Adrenal gland (tissue), 5 donors: ENCODE measurements at regions not wholly inside any gene's neighbourhood (a gene's known extent, or its start where the extent isn't known, plus 50 kb on each side); places are given as distances from the start of the nearest gene placed in this dataset.

Experiments used
- POLR2A ChIP-seq, 2 donors: fragments of 450-650 bp; IDR thresholded peaks; one replicate each; pipeline ENCODE4 v1.6.1; 2017; ENCODE audit warnings: antibody characterized with exemption in 2 of 2, mild to moderate bottlenecking in 2 of 2, moderate library complexity in 1 of 2
- TF ChIP-seq, protein P1 (sequence below), 6 experiments: fragments of 450-650 bp in 4 of 6; fragments of 200-600 bp in 2 of 6; sonication (generic) in 1 of 6; IDR thresholded peaks; 1 replicate in 5 of 6; 2 replicates in 1 of 6; pipeline versions ENCODE4 v1.5.1 to v1.8.0; 2016 to 2021; ENCODE audit warnings: antibody characterized with exemption in 6 of 6, mild to moderate bottlenecking in 2 of 6, moderate library complexity in 1 of 6
- donor health status: DM: no; HTN: no; CAD: no.

DNA sequence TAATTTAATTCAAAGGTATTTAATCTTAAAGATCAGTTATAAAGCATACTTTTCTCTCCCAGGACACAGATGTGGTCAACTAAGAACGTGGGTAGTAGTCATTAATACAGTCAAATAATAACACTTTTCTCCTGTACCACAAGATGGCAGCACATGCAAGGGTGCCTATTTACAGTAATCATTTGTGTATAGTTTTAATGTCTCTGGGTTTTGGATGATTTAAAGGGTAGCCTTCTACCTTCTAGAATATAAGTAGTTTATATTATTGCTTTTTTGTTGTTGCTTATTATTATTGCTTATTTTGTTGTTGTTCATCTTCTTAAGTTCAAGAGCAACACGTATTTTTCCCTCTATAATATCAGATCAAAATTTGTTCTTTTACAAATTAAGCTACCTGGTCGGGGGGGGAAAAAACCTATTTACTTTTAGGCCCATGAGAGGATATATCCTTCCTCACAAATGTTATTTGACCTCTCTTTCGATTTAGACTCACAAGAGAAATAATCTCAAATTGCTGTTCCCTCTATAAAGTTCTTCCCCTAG lies 59.6 kb upstream of the SLC27A6 start:
- TF ChIP-seq, protein P1, sequence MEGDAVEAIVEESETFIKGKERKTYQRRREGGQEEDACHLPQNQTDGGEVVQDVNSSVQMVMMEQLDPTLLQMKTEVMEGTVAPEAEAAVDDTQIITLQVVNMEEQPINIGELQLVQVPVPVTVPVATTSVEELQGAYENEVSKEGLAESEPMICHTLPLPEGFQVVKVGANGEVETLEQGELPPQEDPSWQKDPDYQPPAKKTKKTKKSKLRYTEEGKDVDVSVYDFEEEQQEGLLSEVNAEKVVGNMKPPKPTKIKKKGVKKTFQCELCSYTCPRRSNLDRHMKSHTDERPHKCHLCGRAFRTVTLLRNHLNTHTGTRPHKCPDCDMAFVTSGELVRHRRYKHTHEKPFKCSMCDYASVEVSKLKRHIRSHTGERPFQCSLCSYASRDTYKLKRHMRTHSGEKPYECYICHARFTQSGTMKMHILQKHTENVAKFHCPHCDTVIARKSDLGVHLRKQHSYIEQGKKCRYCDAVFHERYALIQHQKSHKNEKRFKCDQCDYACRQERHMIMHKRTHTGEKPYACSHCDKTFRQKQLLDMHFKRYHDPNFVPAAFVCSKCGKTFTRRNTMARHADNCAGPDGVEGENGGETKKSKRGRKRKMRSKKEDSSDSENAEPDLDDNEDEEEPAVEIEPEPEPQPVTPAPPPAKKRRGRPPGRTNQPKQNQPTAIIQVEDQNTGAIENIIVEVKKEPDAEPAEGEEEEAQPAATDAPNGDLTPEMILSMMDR (IDR thresholded peaks at IDR 0.05) = peak; percentile 75 to 90 (median 85)
- no peak for TF ChIP-seq POLR2A (IDR thresholded peaks at IDR 0.05)
